HG02763 (cell line): ENCODE measurements at regions not wholly inside any gene's neighbourhood (a gene's known extent, or its start where the extent isn't known, plus 50 kb on each side); places are given as distances from the start of the nearest gene placed in this dataset.

ENCODE experiments used
- ATAC-seq: cut with Tn5 transposase; IDR thresholded peaks from one replicate; pipeline ENCODE4 v1.9.1; 2021; ENCODE audit warnings: mild to moderate bottlenecking, moderate library complexity; ENCODE audit not compliant: unreplicated experiment

- ATAC-seq = no peak
These were observed 60.7 kb upstream of the TLE3 start for GRCh38 chr15:70158309-70159000.

- no peak for ATAC-seq
These were observed 59.1 kb upstream of the TLE3 start for GRCh38 chr15:70156671-70157271.

- no peak for ATAC-seq
These were observed 57.1 kb upstream of the TLE3 start for GRCh38 chr15:70154718-70155347.

- ATAC-seq = no peak
These were observed 56.4 kb upstream of the TLE3 start for GRCh38 chr15:70153921-70154717.

- no peak for ATAC-seq
These were observed 54.4 kb upstream of the TLE3 start for GRCh38 chr15:70152070-70152480.

GRCh38 chr15:70151462-70151861 lies 53.7 kb upstream of the TLE3 start:
- no peak for ATAC-seq

GRCh38 chr15:70151003-70151402 lies 53.3 kb upstream of the TLE3 start:
- no peak for ATAC-seq

- no peak for ATAC-seq
These were observed 52.7 kb upstream of the TLE3 start for GRCh38 chr15:70150405-70150747.

- no peak for ATAC-seq
These were observed 52.1 kb upstream of the TLE3 start for GRCh38 chr15:70149667-70150404.

- no peak for ATAC-seq
These were observed 50.1 kb upstream of the TLE3 start for GRCh38 chr15:70147778-70148177.
